ENCODE measurements at regions not wholly inside any gene's neighbourhood (a gene's known extent, or its start where the extent isn't known, plus 50 kb on each side); places are given as distances from the start of the nearest gene placed in this dataset.

DNA sequence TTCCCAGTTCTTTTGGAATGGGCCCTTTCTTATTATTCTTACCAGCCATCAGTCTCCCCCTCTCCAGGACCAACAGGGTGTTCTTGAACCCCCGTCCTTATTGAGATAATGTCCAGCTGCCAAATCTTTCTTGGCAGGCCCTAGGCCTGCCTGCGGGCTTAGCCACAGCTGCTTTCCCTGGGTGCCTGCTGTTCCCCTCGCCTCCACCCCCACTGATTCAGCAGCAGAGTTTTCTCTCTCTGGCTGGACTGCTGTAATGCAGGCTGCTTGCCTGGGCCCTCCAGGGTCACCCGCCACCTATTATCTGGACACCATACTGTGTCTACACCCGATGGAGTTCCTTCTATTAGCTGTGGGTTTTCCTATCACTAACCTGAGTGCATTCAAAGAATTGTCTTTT is 395.4 kb upstream of the ATP5MC3 start:
- TF ChIP-seq CTCF (IDR thresholded peaks at IDR 0.05) (no peak), EP300 (IDR thresholded peaks at IDR 0.05) (no peak), POLR2A (IDR thresholded peaks at IDR 0.05) (no peak), POLR2AphosphoS5 (IDR thresholded peaks at IDR 0.05) (no peak)
